ENCODE measurements at regions not wholly inside any gene's neighbourhood (a gene's known extent, or its start where the extent isn't known, plus 50 kb on each side); places are given as distances from the start of the nearest gene placed in this dataset.
"Not testable (repeated sequence)": the region's sequence is repeated elsewhere in the genome, so short reads cannot be mapped to it uniquely, and the experiment has no call there.

DNA sequence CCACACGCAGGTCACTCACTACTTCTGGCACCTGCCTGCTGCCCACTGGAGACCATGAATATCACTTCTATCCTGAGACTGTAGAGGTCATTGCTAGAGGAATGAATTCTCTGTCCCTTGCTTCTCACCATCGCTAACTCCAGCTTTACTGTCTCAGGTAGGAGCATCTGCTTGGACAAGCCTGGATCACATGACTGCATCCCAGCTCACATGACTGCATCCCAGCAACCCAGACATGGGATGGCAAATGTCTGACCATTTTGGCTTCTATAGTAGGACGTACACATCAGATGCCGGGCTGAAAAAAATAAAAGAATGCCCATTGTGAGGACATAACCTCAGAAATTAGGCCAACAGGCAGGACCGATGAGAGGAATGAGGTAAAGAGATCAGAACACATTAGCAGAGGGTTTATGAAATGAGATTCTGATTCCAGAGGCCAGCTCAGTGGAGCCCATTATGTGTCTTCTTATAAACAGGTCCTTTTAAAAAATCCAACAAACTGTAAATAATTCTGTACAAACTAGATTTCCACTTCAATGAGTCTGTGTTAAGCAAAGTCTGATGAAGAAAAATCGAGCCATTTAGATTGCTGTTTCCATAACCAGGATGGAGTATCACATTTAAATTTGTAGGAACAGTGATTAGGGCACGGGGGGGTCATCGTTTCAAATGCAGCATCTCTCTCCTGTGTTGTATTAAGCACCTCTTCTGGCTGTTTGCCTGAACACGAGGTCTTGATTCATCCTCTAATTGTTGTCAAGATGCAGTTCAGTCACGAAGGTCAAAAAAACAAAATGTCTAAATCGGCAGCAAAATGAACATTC, 126.7 kb downstream of the MTHFS start:
- DNase-seq: no peak

DNA sequence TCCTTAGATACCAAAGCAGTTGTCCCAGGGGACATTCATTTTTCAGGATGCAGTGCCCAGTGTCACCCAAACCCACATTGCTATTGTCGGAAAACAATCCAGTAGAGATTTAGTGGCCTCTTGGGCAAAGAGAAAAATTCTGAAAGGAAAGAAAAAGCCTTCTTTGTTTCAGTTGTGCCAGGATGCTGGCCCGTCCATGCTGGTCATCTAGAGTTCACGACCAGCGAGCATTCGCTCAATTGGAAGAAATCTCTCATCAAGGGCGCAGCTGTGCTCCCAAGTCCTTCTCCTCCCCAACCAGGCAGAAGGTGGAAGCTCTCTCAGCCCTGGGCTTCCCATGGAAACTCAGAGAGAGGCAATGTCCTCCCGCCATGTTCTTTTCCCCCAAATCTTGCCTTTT, 123.7 kb downstream of the MTHFS start:
- no peak for DNase-seq

DNA sequence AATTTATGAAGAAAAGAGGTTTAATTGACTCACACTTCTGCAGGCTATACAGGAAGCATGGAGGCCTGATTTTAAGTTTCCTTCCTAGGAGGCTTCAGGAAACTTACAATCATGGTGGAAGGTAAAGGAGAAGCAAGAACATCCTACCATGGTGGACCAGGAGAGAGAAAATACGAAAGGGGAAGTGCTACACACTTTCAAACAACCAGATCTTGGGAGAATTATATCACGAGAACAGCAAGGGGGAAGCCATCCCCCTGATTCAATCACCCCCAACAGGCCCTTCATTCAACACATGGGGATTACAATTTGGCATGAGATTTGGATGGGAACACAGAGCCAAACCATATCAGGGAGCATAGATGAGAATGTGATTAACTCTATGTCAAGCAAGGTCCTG, 121.0 kb downstream of the MTHFS start:
- DNase-seq: no peak

DNA sequence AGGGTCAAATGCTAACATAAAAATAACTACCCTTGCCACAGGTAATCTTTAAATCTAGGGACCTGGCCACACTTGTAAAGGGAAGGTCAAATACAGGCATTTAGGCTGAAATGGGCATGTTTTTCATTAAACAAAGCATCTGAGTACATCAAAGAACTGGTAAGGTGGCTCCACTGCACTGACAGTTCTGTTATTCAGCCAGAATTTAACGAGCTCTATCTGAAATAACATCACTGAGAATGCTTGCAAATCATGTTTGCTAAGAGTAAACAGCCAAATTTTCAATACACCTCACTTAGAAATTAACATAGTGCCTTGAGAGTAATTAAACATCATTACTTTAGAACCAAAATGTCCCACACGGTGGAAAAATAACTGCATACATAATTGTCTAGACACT, 118.9 kb downstream of the MTHFS start:
- DNase-seq: no peak

DNA sequence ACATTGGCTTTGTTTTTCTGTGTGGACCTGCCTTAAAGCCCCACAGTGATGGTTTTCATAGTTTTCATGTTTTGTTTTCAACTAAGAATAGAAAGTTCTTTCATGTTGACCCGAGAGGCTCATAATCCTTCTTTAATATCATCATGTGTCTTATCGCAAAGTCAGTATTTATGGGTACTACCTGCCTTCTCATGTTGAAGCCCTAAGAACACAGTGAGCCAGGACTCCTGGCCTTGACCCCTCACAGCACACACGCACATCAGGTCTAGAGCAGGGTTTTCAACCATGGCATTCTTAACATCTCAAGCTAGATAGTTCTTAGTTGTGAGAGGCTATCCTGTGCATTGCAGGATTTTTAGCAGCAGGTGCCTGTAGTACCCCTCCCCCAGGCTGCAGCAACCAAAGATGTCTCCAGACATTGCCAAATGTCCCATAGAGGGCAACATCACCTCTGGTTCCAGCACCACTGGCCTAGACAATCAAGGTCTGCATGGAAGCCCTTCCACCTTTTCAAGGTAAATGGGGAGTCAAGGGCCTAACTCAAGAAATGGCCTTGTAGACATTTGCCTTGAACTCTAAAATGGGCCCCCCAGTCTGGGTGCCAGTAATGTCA, 118.3 kb downstream of the MTHFS start:
- no peak for DNase-seq

DNA sequence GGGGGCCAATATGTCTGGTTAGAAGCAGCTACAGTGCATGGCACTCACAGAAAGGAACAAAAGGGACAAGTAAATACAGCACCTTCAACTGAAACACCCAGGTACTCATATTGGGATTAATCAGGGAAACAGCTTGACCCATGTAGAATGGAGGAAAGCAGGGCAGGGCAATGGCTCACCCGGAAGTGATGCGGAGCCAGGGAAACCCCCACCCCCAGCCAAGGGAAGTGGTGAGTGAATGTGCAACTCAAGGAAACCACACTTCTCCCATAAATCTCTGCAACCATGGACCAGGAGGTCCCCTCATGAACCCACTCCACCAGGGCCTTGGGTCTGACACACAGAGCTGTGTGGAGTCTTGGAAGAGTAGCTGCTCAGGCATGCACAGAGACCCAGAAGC, 117.1 kb downstream of the MTHFS start:
- no peak for DNase-seq

DNA sequence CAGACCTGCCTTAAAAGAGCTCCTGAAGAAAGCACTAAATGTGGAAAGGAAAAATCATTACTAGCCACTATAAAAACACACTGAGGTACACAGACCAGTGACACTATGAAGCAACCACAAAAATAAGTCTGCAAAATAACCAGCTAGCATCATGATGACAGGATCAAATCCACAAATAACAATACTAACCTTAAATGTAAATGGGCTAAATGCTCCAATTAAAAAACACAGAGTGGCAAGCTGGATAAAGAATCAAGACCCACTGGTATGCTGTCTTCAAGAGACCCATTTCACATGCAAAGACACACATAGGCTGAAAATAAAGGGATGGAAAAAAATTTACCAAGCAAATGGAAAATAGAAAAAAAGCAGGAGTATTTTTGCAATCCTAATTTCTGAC, 114.5 kb downstream of the MTHFS start:
- not testable (repeated sequence) for DNase-seq
